ENCODE measurements at regions not wholly inside any gene's neighbourhood (a gene's known extent, or its start where the extent isn't known, plus 50 kb on each side); places are given as distances from the start of the nearest gene placed in this dataset.

DNA sequence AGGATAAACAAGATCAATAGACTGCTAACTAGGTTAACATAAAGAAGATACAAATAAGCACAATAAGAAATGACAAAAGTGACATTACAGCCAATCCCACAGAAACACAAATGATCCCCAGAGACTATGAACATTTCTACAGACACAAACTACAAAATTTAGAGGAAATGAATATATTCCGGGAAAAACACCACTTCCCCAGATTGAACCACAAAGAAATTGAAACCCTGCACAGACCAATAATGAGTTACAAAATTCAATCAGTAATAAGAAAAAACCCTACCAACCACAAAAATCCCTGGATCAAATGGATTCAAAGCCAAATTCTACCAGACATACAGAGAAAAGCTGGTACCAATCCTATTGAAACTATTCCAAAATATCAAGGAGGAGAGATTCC is 232.4 kb upstream of the RBMS1 start:
- TF ChIP-seq, protein P1, sequence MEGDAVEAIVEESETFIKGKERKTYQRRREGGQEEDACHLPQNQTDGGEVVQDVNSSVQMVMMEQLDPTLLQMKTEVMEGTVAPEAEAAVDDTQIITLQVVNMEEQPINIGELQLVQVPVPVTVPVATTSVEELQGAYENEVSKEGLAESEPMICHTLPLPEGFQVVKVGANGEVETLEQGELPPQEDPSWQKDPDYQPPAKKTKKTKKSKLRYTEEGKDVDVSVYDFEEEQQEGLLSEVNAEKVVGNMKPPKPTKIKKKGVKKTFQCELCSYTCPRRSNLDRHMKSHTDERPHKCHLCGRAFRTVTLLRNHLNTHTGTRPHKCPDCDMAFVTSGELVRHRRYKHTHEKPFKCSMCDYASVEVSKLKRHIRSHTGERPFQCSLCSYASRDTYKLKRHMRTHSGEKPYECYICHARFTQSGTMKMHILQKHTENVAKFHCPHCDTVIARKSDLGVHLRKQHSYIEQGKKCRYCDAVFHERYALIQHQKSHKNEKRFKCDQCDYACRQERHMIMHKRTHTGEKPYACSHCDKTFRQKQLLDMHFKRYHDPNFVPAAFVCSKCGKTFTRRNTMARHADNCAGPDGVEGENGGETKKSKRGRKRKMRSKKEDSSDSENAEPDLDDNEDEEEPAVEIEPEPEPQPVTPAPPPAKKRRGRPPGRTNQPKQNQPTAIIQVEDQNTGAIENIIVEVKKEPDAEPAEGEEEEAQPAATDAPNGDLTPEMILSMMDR (IDR thresholded peaks at IDR 0.05), result no peak
- no peak for TF ChIP-seq EP300 (IDR thresholded peaks at IDR 0.05)
